ENCODE measurements at regions not wholly inside any gene's neighbourhood (a gene's known extent, or its start where the extent isn't known, plus 50 kb on each side); places are given as distances from the start of the nearest gene placed in this dataset.
A peak's percentile ranks its signal among the peaks of the same experiment; 100 is the strongest.

GRCh38 chr16:86031141-86031678, 132.2 kb downstream of the IRF8 start:
- no peak for ATAC-seq
- intact Hi-C loops (cut with DNase I), result no loop called here
- no peak for DNase-seq

GRCh38 chr16:86033016-86033474, 134.1 kb downstream of the IRF8 start:
- ATAC-seq, result peak in 1 of 2 donors; percentile 68
- intact Hi-C loops (cut with DNase I), result no loop called here
- no peak for DNase-seq

GRCh38 chr16:86033971-86034370, 135.0 kb downstream of the IRF8 start:
- no peak for DNase-seq
- intact Hi-C loops (cut with DNase I), result no loop called here
- ATAC-seq, result no peak

- no peak for DNase-seq
- ATAC-seq, result no peak
- intact Hi-C loops (cut with DNase I), result no loop called here
These were observed 135.5 kb downstream of the IRF8 start for GRCh38 chr16:86034421-86034919.

DNA sequence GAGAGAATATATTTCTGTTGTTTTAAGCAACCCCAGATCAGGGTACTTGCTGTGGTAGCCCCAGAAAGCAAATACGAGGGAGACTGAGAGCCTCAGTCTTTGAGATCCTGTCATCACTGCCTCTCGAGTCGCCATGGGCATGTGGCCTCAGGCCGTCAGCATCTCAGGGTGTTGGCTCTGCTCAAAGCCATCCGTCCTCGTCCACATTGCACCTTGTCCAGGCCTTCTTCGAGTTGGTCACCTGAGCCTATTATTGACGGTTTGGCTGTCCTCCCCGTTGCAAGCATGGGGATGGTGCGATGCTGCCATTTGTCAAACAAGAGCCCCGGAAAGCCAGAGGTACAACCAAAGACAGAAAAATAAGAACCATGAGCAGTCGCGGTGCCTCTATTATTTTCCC, 136.9 kb downstream of the IRF8 start:
- ATAC-seq (no peak), DNase-seq (no peak)
- intact Hi-C loops (cut with DNase I), result no loop called here

- DNase-seq, result no peak
- intact Hi-C loops (cut with DNase I), result no loop called here
- no peak for ATAC-seq
These were observed 139.3 kb downstream of the IRF8 start for GRCh38 chr16:86037999-86038925.

DNA sequence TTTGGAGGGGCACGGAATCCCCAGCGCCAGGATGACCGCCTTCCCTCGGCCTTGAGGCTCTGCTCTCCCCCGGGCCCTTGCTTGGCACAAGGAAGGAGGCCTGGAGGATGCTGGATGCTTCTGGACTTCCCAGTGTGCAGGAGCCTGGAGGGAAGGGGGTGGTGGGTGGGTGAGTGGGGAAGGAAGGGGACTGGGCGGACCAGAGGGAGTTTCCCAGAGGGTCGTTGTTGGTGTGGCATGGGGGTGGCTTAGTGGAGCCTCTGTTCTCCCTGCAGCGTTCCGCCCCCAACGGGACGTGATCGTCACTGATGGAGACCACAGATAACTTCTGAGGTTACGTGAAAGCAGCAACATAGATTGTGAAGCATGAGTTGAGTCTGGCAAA, 140.0 kb downstream of the IRF8 start:
- DNase-seq (peak; percentile 8), ATAC-seq (no peak)
- intact Hi-C loops (cut with DNase I), result no loop called here

DNA sequence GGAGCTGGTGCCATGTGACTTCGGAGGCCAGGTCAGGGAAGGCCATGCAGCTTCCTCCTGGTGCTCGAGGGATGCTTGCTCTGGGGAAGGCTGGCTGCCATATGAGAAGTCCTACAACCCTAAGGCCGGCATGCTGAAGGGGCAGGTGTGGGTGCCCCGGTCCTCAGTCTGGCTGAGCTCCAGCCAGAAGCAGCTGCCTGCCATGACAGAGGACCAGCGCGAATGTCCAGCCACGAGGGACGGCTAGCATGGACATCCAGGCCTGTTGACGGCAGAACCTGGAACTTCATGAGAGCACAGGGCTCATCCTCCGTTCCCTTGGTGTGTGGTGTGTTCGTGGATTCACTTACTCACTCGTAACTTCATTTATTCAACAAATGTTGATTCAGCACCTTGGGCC, 140.6 kb downstream of the IRF8 start:
- DNase-seq, result peak; percentile 3
- ATAC-seq, result no peak

DNA sequence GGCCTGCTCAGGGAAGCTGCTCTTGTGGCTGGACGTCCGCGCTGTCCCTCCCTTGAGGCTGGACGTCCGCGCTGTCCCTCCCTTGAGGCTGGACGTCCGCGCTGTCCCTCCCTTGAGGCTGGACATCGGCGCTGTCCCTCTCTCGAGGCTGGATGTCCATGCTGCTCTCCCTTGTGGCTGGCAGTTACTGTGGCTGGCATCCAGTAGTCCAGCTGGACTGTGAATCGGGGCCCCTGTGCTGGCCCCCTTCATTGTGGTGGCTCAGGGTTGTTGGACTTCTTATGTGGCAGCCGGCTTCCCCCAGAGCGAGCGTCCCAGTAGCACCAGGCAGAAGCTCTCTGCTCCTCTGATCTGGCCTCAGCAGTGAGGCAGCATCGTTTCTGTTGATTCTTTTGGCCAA, 141.5 kb downstream of the IRF8 start:
- no peak for ATAC-seq
- peak; percentile 8 for DNase-seq

More for the DNA sequence above, 140.6 kb downstream of the IRF8 start:
- intact Hi-C loops (cut with DNase I), result no loop called here

DNA sequence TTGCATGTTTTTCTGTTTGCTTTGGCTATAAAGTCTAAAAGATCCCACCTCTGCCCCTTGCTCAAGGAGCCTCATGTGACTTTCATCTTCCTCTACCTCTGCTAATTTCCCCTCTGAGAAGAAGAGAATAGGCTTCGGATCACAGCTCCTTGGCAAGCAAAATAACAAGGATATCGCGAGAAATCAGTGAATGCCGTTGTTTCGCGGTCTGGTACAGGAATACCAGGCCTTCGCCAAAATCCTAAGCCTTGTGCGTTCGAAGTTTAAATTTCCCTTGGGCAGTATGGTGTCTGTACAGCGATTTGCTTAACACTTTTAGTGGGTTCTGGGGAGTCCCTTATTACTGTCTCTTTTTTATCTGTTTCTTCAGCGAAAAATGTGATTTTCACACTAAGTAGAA, 142.3 kb downstream of the IRF8 start:
- ATAC-seq (no peak), DNase-seq (peak; percentile 1)
- intact Hi-C loops (cut with DNase I), result no loop called here

More for the DNA sequence above, 141.5 kb downstream of the IRF8 start:
- intact Hi-C loops (cut with DNase I), result no loop called here

DNA sequence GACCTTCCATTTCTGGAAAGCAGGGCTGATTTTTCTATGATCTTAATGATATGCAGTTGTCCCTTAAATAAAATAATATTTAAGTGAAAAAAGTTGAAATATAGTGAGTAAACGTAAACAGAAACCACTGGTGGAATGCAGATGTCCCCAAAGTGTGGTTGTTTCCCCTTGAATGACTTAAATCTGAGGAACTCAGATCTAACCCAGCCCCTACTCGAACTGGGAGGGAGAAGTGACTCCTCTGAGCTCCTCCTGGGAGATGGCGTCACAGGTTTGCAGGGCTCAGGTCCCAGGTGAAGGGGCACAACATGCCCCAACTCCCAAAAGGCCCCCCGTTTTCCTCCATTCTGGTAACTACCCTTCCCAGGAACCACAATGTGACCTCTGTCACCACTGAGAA, 142.8 kb downstream of the IRF8 start:
- no peak for ATAC-seq
- intact Hi-C loops (cut with DNase I), result no loop called here

GRCh38 chr16:86042393-86042792, 143.4 kb downstream of the IRF8 start:
- no peak for DNase-seq
- ATAC-seq, result no peak
- intact Hi-C loops (cut with DNase I), result no loop called here

More for the DNA sequence above, 142.8 kb downstream of the IRF8 start:
- DNase-seq, result no peak

- intact Hi-C loops (cut with DNase I), result no loop called here
- no peak for ATAC-seq
- DNase-seq, result no peak
These were observed 144.2 kb downstream of the IRF8 start for GRCh38 chr16:86042996-86043725.

DNA sequence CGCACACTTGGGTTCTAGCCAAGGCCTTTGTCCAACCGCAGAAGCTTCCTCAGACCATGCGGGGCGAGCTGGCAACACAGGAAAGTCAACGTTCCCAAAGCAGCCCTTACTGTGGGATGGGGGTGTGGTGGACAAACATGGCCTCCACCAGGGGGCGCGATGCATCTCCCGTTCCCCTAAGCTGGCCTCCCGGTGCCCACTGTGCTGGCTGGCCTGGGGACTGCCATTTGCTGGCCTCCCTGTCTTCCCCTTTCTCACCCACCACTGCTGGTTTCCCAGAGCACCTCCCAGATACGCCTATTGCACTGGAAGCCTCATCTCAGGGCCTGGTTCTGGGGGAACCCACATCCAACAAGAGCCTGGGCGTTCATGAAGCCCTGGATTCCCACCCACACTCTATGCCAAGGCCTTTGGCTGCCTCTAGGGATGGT, 145.3 kb downstream of the IRF8 start:
- intact Hi-C loops (cut with DNase I), result no loop called here
- DNase-seq (peak; percentile 50), ATAC-seq (peak in 1 of 2 donors; percentile 35)

- DNase-seq, result peak; percentile 13
- intact Hi-C loops (cut with DNase I), result no loop called here
These were observed 146.1 kb downstream of the IRF8 start for GRCh38 chr16:86044881-86045590.

DNA sequence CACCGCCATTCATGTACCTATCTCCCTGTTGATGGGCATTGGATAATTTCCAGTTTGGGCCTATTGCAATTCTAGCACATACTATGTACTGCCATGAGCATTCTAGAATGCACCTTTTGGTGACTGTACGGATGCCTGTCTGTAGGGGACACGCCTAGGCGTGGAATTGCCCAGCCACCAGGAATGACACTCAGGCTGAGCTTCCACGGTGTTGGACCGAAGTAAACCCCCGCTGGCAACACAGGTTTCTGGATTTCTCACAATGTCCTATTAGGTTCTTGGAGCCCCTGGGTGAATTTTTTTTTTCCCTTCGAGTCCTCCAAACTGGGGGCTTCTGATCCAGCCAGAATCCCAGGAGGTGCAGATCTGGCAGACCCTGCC, 146.6 kb downstream of the IRF8 start:
- intact Hi-C loops (cut with DNase I), result no loop called here
- DNase-seq, result no peak
- ATAC-seq, result no peak

More at GRCh38 chr16:86044881-86045590, 146.1 kb downstream of the IRF8 start:
- ATAC-seq, result no peak

DNA sequence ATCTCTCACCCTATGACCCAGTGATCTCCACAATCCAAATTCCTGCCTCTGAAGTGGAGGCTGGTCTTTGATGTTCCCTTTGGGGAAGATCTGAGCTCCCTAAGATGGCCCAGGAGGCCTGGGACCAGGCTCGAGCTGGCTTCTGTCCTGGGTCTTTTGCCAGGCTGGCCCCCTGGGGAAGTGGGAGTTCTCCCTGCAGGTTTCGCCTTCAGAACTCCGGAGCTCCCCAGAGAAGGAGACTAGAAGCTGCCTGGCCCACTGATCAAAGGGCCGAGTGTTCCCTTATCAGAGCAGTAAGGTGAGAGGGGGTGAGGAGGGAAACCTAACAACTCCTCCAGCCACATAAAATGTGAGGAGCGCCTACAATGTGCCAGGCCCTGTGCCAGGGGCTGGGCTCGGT, 147.1 kb downstream of the IRF8 start:
- ATAC-seq, result no peak
- intact Hi-C loops (cut with DNase I), result no loop called here
- DNase-seq, result no peak

- DNase-seq (no peak), ATAC-seq (no peak)
- intact Hi-C loops (cut with DNase I), result no loop called here
These were observed 147.8 kb downstream of the IRF8 start for GRCh38 chr16:86046667-86047270.

- no peak for ATAC-seq
- DNase-seq, result no peak
- intact Hi-C loops (cut with DNase I), result no loop called here
These were observed 149.3 kb downstream of the IRF8 start for GRCh38 chr16:86048221-86048620.
